ENCODE measurements at regions not wholly inside any gene's neighbourhood (a gene's known extent, or its start where the extent isn't known, plus 50 kb on each side); places are given as distances from the start of the nearest gene placed in this dataset.
A peak's percentile ranks its signal among the peaks of the same experiment; 100 is the strongest.

GRCh38 chr4:187544461-187545053 is 451.0 kb upstream of the ZFP42 start:
- no peak for DNase-seq
- TF ChIP-seq, protein P1, sequence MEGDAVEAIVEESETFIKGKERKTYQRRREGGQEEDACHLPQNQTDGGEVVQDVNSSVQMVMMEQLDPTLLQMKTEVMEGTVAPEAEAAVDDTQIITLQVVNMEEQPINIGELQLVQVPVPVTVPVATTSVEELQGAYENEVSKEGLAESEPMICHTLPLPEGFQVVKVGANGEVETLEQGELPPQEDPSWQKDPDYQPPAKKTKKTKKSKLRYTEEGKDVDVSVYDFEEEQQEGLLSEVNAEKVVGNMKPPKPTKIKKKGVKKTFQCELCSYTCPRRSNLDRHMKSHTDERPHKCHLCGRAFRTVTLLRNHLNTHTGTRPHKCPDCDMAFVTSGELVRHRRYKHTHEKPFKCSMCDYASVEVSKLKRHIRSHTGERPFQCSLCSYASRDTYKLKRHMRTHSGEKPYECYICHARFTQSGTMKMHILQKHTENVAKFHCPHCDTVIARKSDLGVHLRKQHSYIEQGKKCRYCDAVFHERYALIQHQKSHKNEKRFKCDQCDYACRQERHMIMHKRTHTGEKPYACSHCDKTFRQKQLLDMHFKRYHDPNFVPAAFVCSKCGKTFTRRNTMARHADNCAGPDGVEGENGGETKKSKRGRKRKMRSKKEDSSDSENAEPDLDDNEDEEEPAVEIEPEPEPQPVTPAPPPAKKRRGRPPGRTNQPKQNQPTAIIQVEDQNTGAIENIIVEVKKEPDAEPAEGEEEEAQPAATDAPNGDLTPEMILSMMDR (IDR thresholded peaks at IDR 0.05; ENCODE audit: borderline replicate concordance, extremely low read depth, insufficient read depth): no peak
- Histone ChIP-seq H3K9me3 (ENCODE audit: control insufficient read depth in 2 of 3, insufficient read depth in 1 of 3, low read length in 3 of 3) (no peaks in the 10 kb centered on the region), H3K27me3 (ENCODE audit: control insufficient read depth, insufficient read depth, low read length) (no peaks in the 10 kb centered on the region), H3K36me3 (ENCODE audit: control insufficient read depth in 2 of 3, insufficient read depth in 3 of 3, low read length in 3 of 3) (no peaks in the 10 kb centered on the region), H3K27ac (ENCODE audit: low read depth in 2 of 2, low read length in 2 of 2) (no peak overlapping the region), H3K4me3 (ENCODE audit: low read length in 3 of 3) (no peak overlapping the region), H3K4me1 (ENCODE audit: control insufficient read depth in 2 of 3, insufficient read depth in 2 of 3, low read depth in 1 of 3, low read length in 3 of 3) (no peaks in the 10 kb centered on the region), H3K9ac (ENCODE audit: low read length in 3 of 3) (no peak overlapping the region)
- intact Hi-C loops (cut with DNase I): no loop called here
- no peak for FAIRE-seq

GRCh38 chr4:187547316-187547715 is 448.3 kb upstream of the ZFP42 start:
- intact Hi-C loops (cut with DNase I): no loop called here
- Histone ChIP-seq H3K36me3 (ENCODE audit: control insufficient read depth in 2 of 3, insufficient read depth in 3 of 3, low read length in 3 of 3) (no peaks in the 10 kb centered on the region), H3K9ac (ENCODE audit: low read length in 3 of 3) (no peak overlapping the region), H3K9me3 (ENCODE audit: control insufficient read depth in 2 of 3, insufficient read depth in 1 of 3, low read length in 3 of 3) (no peaks in the 10 kb centered on the region), H3K27me3 (ENCODE audit: control insufficient read depth, insufficient read depth, low read length) (no peaks in the 10 kb centered on the region), H3K4me3 (ENCODE audit: low read length in 3 of 3) (no peak overlapping the region), H3K4me1 (ENCODE audit: control insufficient read depth in 2 of 3, insufficient read depth in 2 of 3, low read depth in 1 of 3, low read length in 3 of 3) (no peaks in the 10 kb centered on the region), H3K27ac (ENCODE audit: low read depth in 2 of 2, low read length in 2 of 2) (no peak overlapping the region)
- TF ChIP-seq, protein P1 (IDR thresholded peaks at IDR 0.05; ENCODE audit: borderline replicate concordance, extremely low read depth, insufficient read depth): no peak
- DNase-seq (peak in 4 of 5 donors; percentile 33 to 71 (median 56)), FAIRE-seq (peak; percentile 29)

- no peak for DNase-seq
- H3K4me1 ChIP-seq (ENCODE audit: control insufficient read depth in 2 of 3, insufficient read depth in 2 of 3, low read depth in 1 of 3, low read length in 3 of 3): no peaks in the 10 kb centered on the region
- H3K36me3 ChIP-seq (ENCODE audit: control insufficient read depth in 2 of 3, insufficient read depth in 3 of 3, low read length in 3 of 3): no peaks in the 10 kb centered on the region
- no peak overlapping the region for H3K27ac ChIP-seq (ENCODE audit: low read depth in 2 of 2, low read length in 2 of 2)
- no peak overlapping the region for H3K9ac ChIP-seq (ENCODE audit: low read length in 3 of 3)
- no peaks in the 10 kb centered on the region for H3K9me3 ChIP-seq (ENCODE audit: control insufficient read depth in 2 of 3, insufficient read depth in 1 of 3, low read length in 3 of 3)
- intact Hi-C loops (cut with DNase I): no loop called here
- TF ChIP-seq, protein P1 (IDR thresholded peaks at IDR 0.05; ENCODE audit: borderline replicate concordance, extremely low read depth, insufficient read depth): no peak
- no peaks in the 10 kb centered on the region for H3K27me3 ChIP-seq (ENCODE audit: control insufficient read depth, insufficient read depth, low read length)
- FAIRE-seq: no peak
- no peak overlapping the region for H3K4me3 ChIP-seq (ENCODE audit: low read length in 3 of 3)
These were observed 445.2 kb upstream of the ZFP42 start for GRCh38 chr4:187550256-187550950.

All from kidney (tissue), 13 donors.